WI38 (cell line): ENCODE measurements at regions not wholly inside any gene's neighbourhood (a gene's known extent, or its start where the extent isn't known, plus 50 kb on each side); places are given as distances from the start of the nearest gene placed in this dataset.

ENCODE experiments used
- H3K4me3 ChIP-seq: 2 replicates; pipeline ENCODE4 v1.5.1; 2011; ENCODE audit warnings: low read depth, mild to moderate bottlenecking, control low read depth, low read length
- TF ChIP-seq, protein P1 (sequence below): IDR thresholded peaks from 2 replicates; pipeline ENCODE4 v1.5.1; 2012; ENCODE audit warnings: low read depth, mild to moderate bottlenecking, control low read depth, low read length

- TF ChIP-seq, protein P1, sequence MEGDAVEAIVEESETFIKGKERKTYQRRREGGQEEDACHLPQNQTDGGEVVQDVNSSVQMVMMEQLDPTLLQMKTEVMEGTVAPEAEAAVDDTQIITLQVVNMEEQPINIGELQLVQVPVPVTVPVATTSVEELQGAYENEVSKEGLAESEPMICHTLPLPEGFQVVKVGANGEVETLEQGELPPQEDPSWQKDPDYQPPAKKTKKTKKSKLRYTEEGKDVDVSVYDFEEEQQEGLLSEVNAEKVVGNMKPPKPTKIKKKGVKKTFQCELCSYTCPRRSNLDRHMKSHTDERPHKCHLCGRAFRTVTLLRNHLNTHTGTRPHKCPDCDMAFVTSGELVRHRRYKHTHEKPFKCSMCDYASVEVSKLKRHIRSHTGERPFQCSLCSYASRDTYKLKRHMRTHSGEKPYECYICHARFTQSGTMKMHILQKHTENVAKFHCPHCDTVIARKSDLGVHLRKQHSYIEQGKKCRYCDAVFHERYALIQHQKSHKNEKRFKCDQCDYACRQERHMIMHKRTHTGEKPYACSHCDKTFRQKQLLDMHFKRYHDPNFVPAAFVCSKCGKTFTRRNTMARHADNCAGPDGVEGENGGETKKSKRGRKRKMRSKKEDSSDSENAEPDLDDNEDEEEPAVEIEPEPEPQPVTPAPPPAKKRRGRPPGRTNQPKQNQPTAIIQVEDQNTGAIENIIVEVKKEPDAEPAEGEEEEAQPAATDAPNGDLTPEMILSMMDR: no peak
- no peak overlapping the region for H3K4me3 ChIP-seq
Observed at GRCh38 chr2:12060886-12061285, 314.5 kb downstream of the LPIN1 start.

DNA sequence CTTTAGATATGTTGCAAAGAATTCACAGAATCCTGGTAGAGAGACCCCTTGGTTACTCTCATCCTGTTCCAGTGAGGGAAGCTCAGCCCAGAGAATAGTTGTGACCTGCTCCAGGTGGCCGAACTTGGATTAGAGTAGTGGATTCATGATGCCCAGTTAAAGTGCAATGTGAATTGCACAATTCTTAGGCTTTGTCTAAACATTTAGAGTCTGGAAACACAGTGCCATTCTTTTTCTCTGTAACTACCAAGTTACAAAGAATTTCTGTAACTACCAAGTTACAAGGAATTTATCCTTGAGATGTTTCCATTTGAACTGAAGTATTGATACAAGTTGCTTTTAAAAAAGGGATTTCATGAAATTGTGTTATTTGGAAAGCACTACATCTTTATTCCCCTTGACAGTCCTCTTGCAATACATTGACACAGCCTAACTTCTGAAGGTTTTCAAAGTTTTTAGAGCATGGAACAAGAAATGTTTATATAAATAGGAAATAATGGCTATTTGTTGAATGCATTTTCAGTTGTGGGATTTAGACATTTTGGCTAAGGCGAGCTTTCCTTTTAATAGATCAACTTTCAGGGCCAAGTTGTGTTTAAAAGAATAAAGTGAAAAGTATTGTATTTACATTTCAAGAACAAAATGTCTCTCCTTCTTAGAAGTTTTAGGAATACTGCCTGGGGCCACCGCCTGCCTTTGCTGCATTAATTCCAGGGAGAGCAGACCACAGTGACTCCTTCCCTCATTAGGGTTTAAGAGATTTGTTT lies 315.0 kb downstream of the LPIN1 start:
- no peak overlapping the region for H3K4me3 ChIP-seq
- TF ChIP-seq, protein P1: no peak

DNA sequence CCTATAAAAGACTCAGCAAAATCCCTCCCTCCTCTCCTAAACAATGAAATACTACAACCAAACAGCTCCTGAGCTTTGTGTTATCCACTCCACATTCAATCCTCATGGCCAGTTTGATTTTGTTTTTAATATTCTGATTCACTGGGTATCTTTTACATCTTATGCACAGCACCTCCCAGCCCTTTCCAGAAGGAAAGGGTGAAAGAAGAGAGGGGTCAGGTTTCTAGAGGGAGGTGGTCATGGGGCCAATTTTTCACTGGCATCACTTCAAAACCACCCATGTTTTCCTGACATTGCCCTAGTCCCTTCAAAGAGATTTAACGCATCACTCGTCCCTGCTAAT lies 315.6 kb downstream of the LPIN1 start:
- TF ChIP-seq, protein P1: no peak
- no peak overlapping the region for H3K4me3 ChIP-seq

DNA sequence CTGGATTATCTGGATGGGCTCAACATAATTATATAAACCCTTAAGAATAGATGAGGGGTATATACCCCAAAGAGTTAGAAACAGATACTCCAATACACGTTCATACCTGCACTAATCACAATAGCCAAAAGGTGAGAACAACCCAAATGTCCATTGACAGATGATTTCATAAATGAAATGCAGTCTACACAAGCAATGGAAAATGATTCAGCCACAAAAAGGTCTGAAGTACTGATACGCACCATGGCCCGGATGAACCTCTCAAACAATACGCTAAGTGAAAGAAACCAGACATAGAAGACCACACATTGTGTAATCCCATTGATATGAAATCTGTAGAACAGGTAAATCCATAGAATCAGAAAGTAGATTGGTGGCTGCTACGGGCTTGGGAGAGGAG lies 316.8 kb downstream of the LPIN1 start:
- no peak overlapping the region for H3K4me3 ChIP-seq
- TF ChIP-seq, protein P1: no peak

DNA sequence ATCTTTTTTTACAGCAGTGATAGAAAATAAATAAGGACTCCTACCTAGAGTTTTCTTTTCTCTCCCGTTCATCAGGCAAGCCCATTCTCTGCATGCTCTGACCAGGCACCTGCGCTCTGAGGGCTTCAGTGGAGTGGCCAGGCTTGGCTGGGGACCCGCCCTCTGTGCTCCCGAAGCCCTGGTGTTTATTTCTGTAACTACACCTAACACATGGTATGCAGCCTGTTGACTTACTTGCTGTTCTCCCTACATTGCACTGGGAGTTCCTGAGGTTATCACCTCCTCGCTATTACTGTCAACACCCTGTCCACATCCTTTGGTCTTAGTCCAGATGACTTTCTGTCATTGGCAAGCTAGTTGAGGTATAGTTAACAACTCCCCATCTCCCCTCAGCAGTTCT lies 317.7 kb downstream of the LPIN1 start:
- TF ChIP-seq, protein P1: no peak
- no peak overlapping the region for H3K4me3 ChIP-seq

GRCh38 chr2:12066116-12066515 lies 319.7 kb downstream of the LPIN1 start:
- H3K4me3 ChIP-seq: no peak overlapping the region
- TF ChIP-seq, protein P1: no peak

- no peak overlapping the region for H3K4me3 ChIP-seq
- TF ChIP-seq, protein P1: no peak
Observed at GRCh38 chr2:12066986-12067385, 320.6 kb downstream of the LPIN1 start.
